ENCODE measurements at regions not wholly inside any gene's neighbourhood (a gene's known extent, or its start where the extent isn't known, plus 50 kb on each side); places are given as distances from the start of the nearest gene placed in this dataset.

- no peak overlapping the region for H3K4me3 ChIP-seq (ENCODE audit: low read length)
- Mint-ChIP-seq H3K4me3 (no peak overlapping the region), H3K36me3 (peaks cover 0 to 7% (median 0%) of the 10 kb centered on the region in 5 donors), H3K27me3 (no peaks in the 10 kb centered on the region), H3K4me1 (peaks cover 0 to 5% (median 0%) of the 10 kb centered on the region in 7 donors), H3K27ac (no peak overlapping the region), H3K9me3 (peaks cover 0 to 10% (median 2%) of the 10 kb centered on the region in 11 donors)
- intact Hi-C loops (cut with micrococcal nuclease): no loop called here
- CTCF ChIA-PET: interaction anchor here (0.6 kb wide), 1 partner anchor 1332 kb away, joined by 4 read pairs; no protein-coding TSS in a partner anchor
- POLR2A ChIA-PET: interaction anchor here (0.6 to 2.9 kb wide), 4 partner anchors 9 to 150 kb away, joined by 3 to 10 read pairs (median 4); no protein-coding TSS in a partner anchor
- H3K9me3 ChIP-seq (ENCODE audit: control insufficient read depth in 2 of 3, low read length in 3 of 3): no peaks in the 10 kb centered on the region
- no peak overlapping the region for H3K27ac ChIP-seq (ENCODE audit: low read depth, low read length)
- H3K36me3 ChIP-seq (ENCODE audit: control insufficient read depth in 2 of 3, insufficient read depth in 3 of 3, low read length in 3 of 3): no peaks in the 10 kb centered on the region
- DNase-seq: no peak
- H3K4me1 ChIP-seq (ENCODE audit: control insufficient read depth in 2 of 2, insufficient read depth in 2 of 2, low read length in 2 of 2): no peaks in the 10 kb centered on the region
- H3K27me3 ChIP-seq (ENCODE audit: control insufficient read depth in 2 of 2, insufficient read depth in 2 of 2, low read length in 2 of 2): no peaks in the 10 kb centered on the region
- no peak for ATAC-seq
Measured at GRCh38 chr17:73814075-73814474, 169.8 kb upstream of the SDK2 start.

GRCh38 chr17:73815474-73815873 lies 171.2 kb upstream of the SDK2 start:
- intact Hi-C loops (cut with micrococcal nuclease): no loop called here
- CTCF ChIA-PET: no interaction called here
- no peak overlapping the region for H3K4me3 Mint-ChIP-seq
- H3K27ac Mint-ChIP-seq: no peak overlapping the region
- Histone ChIP-seq H3K4me1 (ENCODE audit: control insufficient read depth in 2 of 2, insufficient read depth in 2 of 2, low read length in 2 of 2) (no peaks in the 10 kb centered on the region), H3K36me3 (ENCODE audit: control insufficient read depth in 2 of 3, insufficient read depth in 3 of 3, low read length in 3 of 3) (no peaks in the 10 kb centered on the region), H3K27me3 (ENCODE audit: control insufficient read depth in 2 of 2, insufficient read depth in 2 of 2, low read length in 2 of 2) (no peaks in the 10 kb centered on the region), H3K9me3 (ENCODE audit: control insufficient read depth in 2 of 3, low read length in 3 of 3) (no peaks in the 10 kb centered on the region), H3K27ac (ENCODE audit: low read depth, low read length) (no peak overlapping the region), H3K4me3 (ENCODE audit: low read length) (no peak overlapping the region)
- ATAC-seq: no peak
- H3K4me1 Mint-ChIP-seq: peaks cover 0 to 5% (median under 1%) of the 10 kb centered on the region in 7 donors
- peaks cover 0 to 10% (median 2%) of the 10 kb centered on the region in 11 donors for H3K9me3 Mint-ChIP-seq
- POLR2A ChIA-PET: interaction anchor here (0.5 to 2.9 kb wide), 3 partner anchors 12 to 841 kb away, joined by 3 to 10 read pairs (median 8); no protein-coding TSS in a partner anchor
- no peaks in the 10 kb centered on the region for H3K27me3 Mint-ChIP-seq
- DNase-seq: no peak
- peaks cover 0 to 7% (median 0%) of the 10 kb centered on the region in 5 donors for H3K36me3 Mint-ChIP-seq

GRCh38 chr17:73819440-73820395 lies 175.5 kb upstream of the SDK2 start:
- Histone ChIP-seq H3K9me3 (ENCODE audit: control insufficient read depth in 2 of 3, low read length in 3 of 3) (no peaks in the 10 kb centered on the region), H3K4me1 (ENCODE audit: control insufficient read depth in 2 of 2, insufficient read depth in 2 of 2, low read length in 2 of 2) (peaks cover 0 to 22% of the 10 kb centered on the region in 2 donors), H3K27me3 (ENCODE audit: control insufficient read depth in 2 of 2, insufficient read depth in 2 of 2, low read length in 2 of 2) (no peaks in the 10 kb centered on the region), H3K4me3 (ENCODE audit: low read length) (no peak overlapping the region), H3K36me3 (ENCODE audit: control insufficient read depth in 2 of 3, insufficient read depth in 3 of 3, low read length in 3 of 3) (no peaks in the 10 kb centered on the region), H3K27ac (ENCODE audit: low read depth, low read length) (no peak overlapping the region)
- Mint-ChIP-seq H3K9me3 (peaks cover 0 to 10% (median 2%) of the 10 kb centered on the region in 11 donors), H3K36me3 (peaks cover 0 to 7% (median 0%) of the 10 kb centered on the region in 5 donors), H3K4me1 (peaks cover 0 to 42% (median 26%) of the 10 kb centered on the region in 7 donors), H3K4me3 (no peak overlapping the region), H3K27ac (no peak overlapping the region), H3K27me3 (peaks cover 0 to 28% (median 0%) of the 10 kb centered on the region in 5 donors)
- ChIA-PET CTCF (interaction anchor here (0.6 kb wide), 1 partner anchor 17 kb away, joined by 3 read pairs; no protein-coding TSS in a partner anchor), POLR2A (interaction anchor here (1.3 kb wide), 1 partner anchor 97 kb away, joined by 3 read pairs; no protein-coding TSS in a partner anchor)
- DNase-seq (no peak), ATAC-seq (no peak)
- intact Hi-C loops (cut with micrococcal nuclease): loop anchor here in 1 of 2 donors (10.0 kb wide), 1 partner anchor 45 kb away; no protein-coding TSS in a partner anchor

GRCh38 chr17:73820686-73821448 lies 176.6 kb upstream of the SDK2 start:
- ChIA-PET CTCF (interaction anchor here (0.6 to 1.4 kb wide), 3 partner anchors 16 to 98 kb away, joined by 3 to 4 read pairs (median 3); no protein-coding TSS in a partner anchor), POLR2A (interaction anchor here (0.6 to 2.3 kb wide), 3 partner anchors 98 to 611 kb away, joined by 3 to 8 read pairs (median 4); no protein-coding TSS in a partner anchor)
- Histone ChIP-seq H3K9me3 (ENCODE audit: control insufficient read depth in 2 of 3, low read length in 3 of 3) (no peaks in the 10 kb centered on the region), H3K4me3 (ENCODE audit: low read length) (no peak overlapping the region), H3K36me3 (ENCODE audit: control insufficient read depth in 2 of 3, insufficient read depth in 3 of 3, low read length in 3 of 3) (no peaks in the 10 kb centered on the region), H3K27me3 (ENCODE audit: control insufficient read depth in 2 of 2, insufficient read depth in 2 of 2, low read length in 2 of 2) (no peaks in the 10 kb centered on the region), H3K4me1 (ENCODE audit: control insufficient read depth in 2 of 2, insufficient read depth in 2 of 2, low read length in 2 of 2) (peaks cover 0 to 29% of the 10 kb centered on the region in 2 donors), H3K27ac (ENCODE audit: low read depth, low read length) (no peak overlapping the region)
- Mint-ChIP-seq H3K27me3 (peaks cover 0 to 31% (median 0%) of the 10 kb centered on the region in 5 donors), H3K27ac (peak overlapping the region in 2 of 9 donors; percentile 6 to 30), H3K4me3 (peak overlapping the region in 1 of 10 donors; percentile 85), H3K4me1 (peaks cover 0 to 54% (median 38%) of the 10 kb centered on the region in 7 donors), H3K36me3 (peaks cover 0 to 7% (median 0%) of the 10 kb centered on the region in 5 donors), H3K9me3 (peaks cover 0 to 10% (median 2%) of the 10 kb centered on the region in 11 donors)
- ATAC-seq (no peak), DNase-seq (no peak)
- intact Hi-C loops (cut with micrococcal nuclease): loop anchor here in 1 of 2 donors (10.0 kb wide), 1 partner anchor 46 kb away; no protein-coding TSS in a partner anchor

- Mint-ChIP-seq H3K27me3 (peaks cover 0 to 31% (median 0%) of the 10 kb centered on the region in 5 donors), H3K4me3 (peak overlapping the region in 4 of 10 donors; percentile 54 to 85 (median 76))
Measured at GRCh38 chr17:73821665-73822064, 177.4 kb upstream of the SDK2 start.

More at GRCh38 chr17:73821665-73822064, 177.4 kb upstream of the SDK2 start:
- intact Hi-C loops (cut with micrococcal nuclease): loop anchor here in 1 of 2 donors (10.0 kb wide), 1 partner anchor 47 kb away; no protein-coding TSS in a partner anchor
- POLR2A ChIA-PET: interaction anchor here (0.6 to 2.3 kb wide), 5 partner anchors 9 to 611 kb away, joined by 3 to 8 read pairs (median 4); no protein-coding TSS in a partner anchor
- Histone ChIP-seq H3K36me3 (ENCODE audit: control insufficient read depth in 2 of 3, insufficient read depth in 3 of 3, low read length in 3 of 3) (no peaks in the 10 kb centered on the region), H3K9me3 (ENCODE audit: control insufficient read depth in 2 of 3, low read length in 3 of 3) (no peaks in the 10 kb centered on the region), H3K27ac (ENCODE audit: low read depth, low read length) (no peak overlapping the region), H3K27me3 (ENCODE audit: control insufficient read depth in 2 of 2, insufficient read depth in 2 of 2, low read length in 2 of 2) (no peaks in the 10 kb centered on the region), H3K4me1 (ENCODE audit: control insufficient read depth in 2 of 2, insufficient read depth in 2 of 2, low read length in 2 of 2) (peaks cover under 1 to 37% of the 10 kb centered on the region in 2 donors), H3K4me3 (ENCODE audit: low read length) (no peak overlapping the region)
- H3K36me3 Mint-ChIP-seq: peaks cover 0 to 7% (median 0%) of the 10 kb centered on the region in 5 donors
- peak overlapping the region in 3 of 9 donors; percentile 6 to 77 (median 30) for H3K27ac Mint-ChIP-seq
- DNase-seq (no peak), ATAC-seq (no peak)
- H3K4me1 Mint-ChIP-seq: peaks cover 0 to 60% (median 44%) of the 10 kb centered on the region in 7 donors
- CTCF ChIA-PET: interaction anchor here (1.3 to 1.4 kb wide), 2 partner anchors 10 to 99 kb away, joined by 3 read pairs; no protein-coding TSS in a partner anchor
- H3K9me3 Mint-ChIP-seq: peaks cover 0 to 10% (median 2%) of the 10 kb centered on the region in 11 donors
